H1 (cell line): ENCODE measurements at regions not wholly inside any gene's neighbourhood (a gene's known extent, or its start where the extent isn't known, plus 50 kb on each side); places are given as distances from the start of the nearest gene placed in this dataset.

ENCODE experiments used
- CBX8 ChIP-seq: fragments of 300-800, 300-1000 bp; sonication (generic); IDR thresholded peaks from 2 replicates; pipeline ENCODE4 v1.7.1; 2016; ENCODE audit warnings: low read depth, low read length, borderline replicate concordance
- CTCF ChIP-seq, 3 experiments: IDR thresholded peaks; 1 replicate in 2 of 3; 2 replicates in 1 of 3; pipeline versions ENCODE4 v1.5.1 to v1.6.1; 2011; ENCODE audit warnings: low read length in 3 of 3, mild to moderate bottlenecking in 3 of 3, inconsistent platforms in 2 of 3, low read depth in 1 of 3, moderate library complexity in 1 of 3; ENCODE audit not compliant: insufficient read depth in 1 of 3; ENCODE audit errors: control extremely low read depth in 1 of 3
- EZH2 ChIP-seq: fragments of 200-600 bp; sonication (generic); IDR thresholded peaks from 2 replicates; pipeline ENCODE4 v1.7.1; 2012; ENCODE audit warnings: low read depth, mild to moderate bottlenecking, moderate library complexity, low read length, inconsistent platforms; ENCODE audit not compliant: severe bottlenecking
- GABPA ChIP-seq: IDR thresholded peaks from 2 replicates; pipeline ENCODE4 v1.6.1; 2011; ENCODE audit warnings: mild to moderate bottlenecking, low read length, moderate library complexity, borderline replicate concordance; ENCODE audit not compliant: insufficient read depth
- HDAC2 ChIP-seq, 2 experiments: fragments of 300-600 bp in 1 of 2; sonication (generic) in 1 of 2; IDR thresholded peaks; 2 replicates each; pipeline ENCODE4 v1.6.1; 2011 to 2012; ENCODE audit warnings: low read depth in 2 of 2, low read length in 2 of 2, mild to moderate bottlenecking in 2 of 2, moderate library complexity in 2 of 2, borderline replicate concordance in 1 of 2, inconsistent platforms in 1 of 2
- NRF1 ChIP-seq: IDR thresholded peaks from 2 replicates; pipeline ENCODE4 v1.6.1; 2011; ENCODE audit warnings: mild to moderate bottlenecking, low read depth, low read length, improper control_type of control experiment
- POLR2A ChIP-seq, 2 experiments: IDR thresholded peaks; 1 replicate in 1 of 2; 2 replicates in 1 of 2; pipeline ENCODE4 v1.6.1; 2011; ENCODE audit warnings: low read depth in 2 of 2, low read length in 2 of 2, mild to moderate bottlenecking in 2 of 2; ENCODE audit errors: control extremely low read depth in 1 of 2
- POLR2AphosphoS5 ChIP-seq: IDR thresholded peaks from 2 replicates; pipeline ENCODE4 v1.6.1; 2011; ENCODE audit warnings: low read depth, low read length
- RBBP5 ChIP-seq: IDR thresholded peaks from 2 replicates; pipeline ENCODE4 v1.7.1; 2012; ENCODE audit warnings: low read depth, mild to moderate bottlenecking, inconsistent platforms, low read length, moderate library complexity, borderline replicate concordance
- RNF2 ChIP-seq: fragments of 200-900, 300-1000 bp; sonication (generic); IDR thresholded peaks from 2 replicates; pipeline ENCODE4 v1.7.1; 2016; ENCODE audit warnings: borderline replicate concordance, low read depth, mild to moderate bottlenecking, antibody characterized with exemption, low read length; ENCODE audit not compliant: poor library complexity, severe bottlenecking; ENCODE audit errors: missing control alignments
- RXRA ChIP-seq: IDR thresholded peaks from 2 replicates; pipeline ENCODE4 v1.6.1; 2011; ENCODE audit warnings: low read depth, mild to moderate bottlenecking, low read length, moderate library complexity; ENCODE audit not compliant: insufficient read depth
- SIN3A ChIP-seq, 2 experiments: IDR thresholded peaks in 1 of 2; conservative IDR thresholded peaks in 1 of 2; 2 replicates each; pipeline ENCODE4 v1.6.1; 2011 to 2012; ENCODE audit warnings: low read length in 2 of 2, improper control_type of control experiment in 1 of 2, low read depth in 1 of 2, mild to moderate bottlenecking in 1 of 2

- TF ChIP-seq RBBP5 (no peak), CTCF (IDR thresholded peaks at IDR 0.05; ENCODE audit: control extremely low read depth in 1 of 3, insufficient read depth in 1 of 3, low read depth in 1 of 3, low read length in 3 of 3) (no peak), POLR2A (IDR thresholded peaks at IDR 0.05; ENCODE audit: control extremely low read depth in 1 of 2, low read depth in 2 of 2, low read length in 2 of 2) (no peak), CBX8 (no peak), HDAC2 (IDR thresholded peaks at IDR 0.05; ENCODE audit: borderline replicate concordance in 1 of 2, low read depth in 2 of 2, low read length in 2 of 2) (no peak), RNF2 (no peak), SIN3A (conservative IDR thresholded peaks at IDR 0.05 in 1 of 2, IDR thresholded peaks at IDR 0.05 in 1 of 2; ENCODE audit: low read depth in 1 of 2, low read length in 2 of 2) (no peak), POLR2AphosphoS5 (no peak), EZH2 (no peak), RXRA (no peak), GABPA (no peak), NRF1 (no peak)
Observed at GRCh38 chr1:188402986-188403385, 1574.2 kb downstream of the PLA2G4A start.
